Vagina (tissue), 2 donors: ENCODE measurements at regions not wholly inside any gene's neighbourhood (a gene's known extent, or its start where the extent isn't known, plus 50 kb on each side); places are given as distances from the start of the nearest gene placed in this dataset.

Source experiments
- CTCF ChIP-seq, 3 experiments: fragments of 450-650 bp in 2 of 3; fragments of 200-600 bp in 1 of 3; sonication (generic) in 1 of 3; IDR thresholded peaks; one replicate each; pipeline ENCODE4 v1.5.1; 2017 to 2019; ENCODE audit warnings: antibody characterized with exemption in 3 of 3, mild to moderate bottlenecking in 2 of 3, moderate library complexity in 2 of 3
- POLR2A ChIP-seq, 2 donors: fragments of 450-650 bp; IDR thresholded peaks; one replicate each; pipeline ENCODE4 v1.6.1; 2017; ENCODE audit warnings: antibody characterized with exemption in 2 of 2, mild to moderate bottlenecking in 2 of 2, moderate library complexity in 2 of 2
- POLR2AphosphoS5 ChIP-seq, 2 donors: sonication (generic); formaldehyde crosslinking; IDR thresholded peaks; one replicate each; pipeline ENCODE4 v1.9.0; 2017; ENCODE audit warnings: antibody characterized with exemption in 2 of 2, mild to moderate bottlenecking in 2 of 2, low read depth in 1 of 2; ENCODE audit not compliant: insufficient read depth in 1 of 2

- TF ChIP-seq CTCF (IDR thresholded peaks at IDR 0.05) (no peak), POLR2AphosphoS5 (IDR thresholded peaks at IDR 0.05; ENCODE audit: insufficient read depth in 1 of 2, low read depth in 1 of 2) (no peak), POLR2A (IDR thresholded peaks at IDR 0.05) (no peak)
Measured at GRCh38 chr2:194223218-194223617, 1433.8 kb upstream of the SLC39A10 start.
